Left renal pelvis (tissue), 4 donors: ENCODE measurements at regions not wholly inside any gene's neighbourhood (a gene's known extent, or its start where the extent isn't known, plus 50 kb on each side); places are given as distances from the start of the nearest gene placed in this dataset.

ENCODE experiments used
- DNase-seq, 4 donors: peaks; one replicate each; pipeline ENCODE4 v3.0.0-alpha.2; 2013; ENCODE audit warnings: low read depth in 4 of 4, low spot score in 3 of 4

DNA sequence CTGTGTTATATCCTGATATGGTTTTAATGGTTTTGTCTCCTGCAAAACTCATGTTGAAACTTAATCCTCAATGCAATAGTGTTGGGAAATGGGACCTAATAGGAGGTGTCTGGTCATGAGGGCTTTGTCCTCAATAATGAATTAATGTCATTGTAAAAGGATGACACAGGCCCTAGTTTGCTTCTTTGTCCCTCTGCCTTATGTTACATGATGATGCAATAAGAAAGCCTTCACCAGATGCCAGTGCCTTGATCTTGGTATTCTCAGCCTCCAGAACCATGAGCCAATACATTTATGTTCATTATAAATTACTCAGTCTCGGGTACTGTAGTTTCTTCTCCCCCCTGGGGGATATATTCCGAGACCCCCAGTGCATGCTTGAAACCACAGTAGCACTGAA, 1247.4 kb upstream of the SORCS1 start:
- no peak for DNase-seq

- DNase-seq: no peak
Measured at GRCh38 chr10:108411206-108411605, 1246.7 kb upstream of the SORCS1 start.

DNA sequence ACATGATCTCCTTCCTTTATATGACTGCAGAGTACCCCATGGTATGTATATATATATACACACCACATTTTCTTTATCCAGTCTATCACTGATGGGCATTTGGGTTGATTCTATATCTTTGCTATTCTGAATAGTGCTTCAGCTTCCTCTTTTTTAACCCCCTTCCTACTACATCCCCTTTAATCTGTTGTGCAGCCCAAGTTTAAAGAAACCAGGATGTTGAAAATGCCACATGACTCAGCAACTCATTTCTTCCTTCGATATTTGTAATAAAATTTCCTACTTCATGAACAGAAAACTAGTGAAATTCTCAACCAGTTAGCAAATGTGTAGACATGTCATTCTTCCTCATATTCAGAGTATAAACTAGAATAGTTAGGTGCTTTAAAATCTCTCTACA, 1245.7 kb upstream of the SORCS1 start:
- DNase-seq: no peak

DNA sequence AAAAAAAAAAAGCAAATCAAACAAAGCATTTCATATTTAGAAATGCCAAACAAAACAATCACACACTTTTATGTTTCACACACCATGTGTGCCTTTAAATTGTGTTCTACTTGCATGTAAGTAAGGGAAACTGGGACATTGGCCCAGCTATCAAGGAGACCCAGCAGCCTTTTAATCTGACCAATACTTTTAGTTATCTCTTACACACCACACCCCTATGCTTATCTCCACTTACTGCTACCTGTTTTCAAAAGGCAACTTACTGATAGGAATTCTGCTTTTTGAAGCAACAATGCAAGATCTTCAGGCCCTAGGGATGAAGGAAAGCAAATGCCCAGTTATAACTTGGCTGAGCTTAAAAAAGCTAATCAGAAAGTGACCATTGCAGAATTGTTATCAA, 1244.8 kb upstream of the SORCS1 start:
- no peak for DNase-seq

GRCh38 chr10:108404155-108404554, 1239.6 kb upstream of the SORCS1 start:
- DNase-seq: no peak

- no peak for DNase-seq
Measured at GRCh38 chr10:108399465-108399864, 1235.0 kb upstream of the SORCS1 start.

GRCh38 chr10:108393089-108393488, 1228.6 kb upstream of the SORCS1 start:
- DNase-seq: no peak

- no peak for DNase-seq
Measured at GRCh38 chr10:108392286-108392685, 1227.8 kb upstream of the SORCS1 start.

DNA sequence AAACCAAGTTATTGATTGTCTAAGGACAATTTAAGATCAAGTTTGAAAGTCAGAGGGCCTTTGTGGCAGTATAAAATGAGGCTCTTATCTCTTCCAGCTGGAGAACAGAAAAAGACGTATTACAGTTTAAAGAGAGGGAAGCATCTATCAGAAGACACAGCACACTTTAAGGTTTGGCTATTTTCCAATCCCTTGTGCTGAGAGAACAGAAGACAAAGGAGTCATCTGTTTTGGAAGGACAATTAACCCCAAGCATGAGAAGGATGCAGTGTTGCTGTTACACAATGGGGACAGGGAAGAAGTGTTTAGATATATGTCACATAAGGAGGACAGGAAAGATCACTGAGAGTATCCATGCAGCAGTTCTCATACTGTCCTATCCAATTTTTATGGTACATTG, 1224.2 kb upstream of the SORCS1 start:
- DNase-seq: no peak

DNA sequence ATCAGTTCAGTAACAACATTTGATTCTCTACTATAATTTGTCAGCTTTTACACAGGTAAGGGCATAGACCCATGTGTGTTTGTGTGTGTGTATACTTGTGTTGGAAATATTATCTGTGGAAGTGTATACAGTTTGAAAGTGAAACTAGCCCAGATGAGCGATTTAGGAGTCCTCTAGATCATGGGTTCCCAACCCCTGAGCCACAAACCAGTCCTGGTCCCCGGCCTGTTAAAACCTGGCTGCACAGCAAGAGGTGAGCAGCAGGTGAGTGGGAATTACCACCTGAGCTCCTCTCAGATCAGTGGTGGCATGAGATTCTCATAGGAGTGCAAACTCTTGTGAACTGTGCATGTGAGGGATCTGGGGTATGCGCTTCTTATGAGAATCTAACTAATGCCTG, 1221.5 kb upstream of the SORCS1 start:
- DNase-seq: no peak

GRCh38 chr10:108384378-108384777, 1219.9 kb upstream of the SORCS1 start:
- DNase-seq: no peak

GRCh38 chr10:108378779-108379178, 1214.3 kb upstream of the SORCS1 start:
- no peak for DNase-seq

GRCh38 chr10:108375691-108376090, 1211.2 kb upstream of the SORCS1 start:
- no peak for DNase-seq

GRCh38 chr10:108374991-108375390, 1210.5 kb upstream of the SORCS1 start:
- no peak for DNase-seq

DNA sequence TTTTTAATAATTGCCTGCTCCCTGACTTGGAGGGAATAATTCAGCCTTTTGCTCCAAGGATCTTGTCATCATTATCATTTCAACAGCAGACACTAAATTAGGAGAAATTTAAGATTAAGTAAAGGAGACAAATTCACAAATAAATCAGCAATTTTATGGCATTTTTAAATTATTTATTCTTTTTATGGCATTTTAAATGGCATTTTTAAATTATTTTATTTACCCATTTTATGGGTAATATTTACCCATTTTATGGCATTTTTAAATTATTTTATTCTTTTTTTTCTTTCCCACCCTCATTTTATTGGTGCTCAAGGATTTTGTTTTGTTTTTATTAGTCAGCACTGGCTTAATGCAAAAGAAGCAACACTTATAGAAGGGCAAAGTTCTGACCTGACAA, 1201.0 kb upstream of the SORCS1 start:
- no peak for DNase-seq

GRCh38 chr10:108363576-108363975, 1199.1 kb upstream of the SORCS1 start:
- DNase-seq: no peak

DNA sequence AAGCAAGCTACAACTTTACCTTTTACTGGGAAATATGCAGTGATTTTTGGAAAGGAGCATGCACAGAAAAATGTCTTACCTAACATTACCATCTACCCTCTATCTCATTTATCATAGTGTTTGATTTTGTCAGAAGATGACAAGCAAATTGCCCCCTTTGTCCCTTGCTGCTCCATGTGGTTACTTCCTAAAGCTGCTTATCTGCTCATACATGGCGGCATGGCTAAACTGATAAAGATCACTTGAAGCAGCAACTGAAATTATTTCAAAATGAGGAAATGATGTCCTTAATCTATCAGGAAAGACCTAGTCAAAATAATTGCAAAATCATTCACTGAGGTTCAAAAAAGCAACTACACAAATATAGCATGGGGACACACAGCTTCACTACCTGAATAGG, 1198.5 kb upstream of the SORCS1 start:
- no peak for DNase-seq

DNA sequence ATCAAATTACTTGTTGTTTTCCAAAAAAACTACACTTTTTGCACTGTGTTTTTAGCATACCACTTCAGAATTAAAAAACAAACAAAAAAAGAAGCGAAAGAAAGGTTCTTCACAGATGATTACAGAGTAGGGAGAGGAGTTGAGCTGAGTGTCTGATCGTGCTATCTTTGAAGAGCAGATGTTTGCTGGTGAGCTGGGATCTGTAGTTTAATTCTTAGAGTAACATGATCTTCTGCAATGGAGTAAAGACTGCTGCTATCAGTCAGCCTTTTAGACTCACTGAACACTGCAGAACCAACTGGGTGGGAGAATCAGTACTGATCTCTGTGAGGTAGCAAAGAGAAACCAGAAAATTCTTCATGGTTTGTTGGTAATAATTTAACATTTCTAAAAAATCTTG, 1197.8 kb upstream of the SORCS1 start:
- DNase-seq: no peak

DNA sequence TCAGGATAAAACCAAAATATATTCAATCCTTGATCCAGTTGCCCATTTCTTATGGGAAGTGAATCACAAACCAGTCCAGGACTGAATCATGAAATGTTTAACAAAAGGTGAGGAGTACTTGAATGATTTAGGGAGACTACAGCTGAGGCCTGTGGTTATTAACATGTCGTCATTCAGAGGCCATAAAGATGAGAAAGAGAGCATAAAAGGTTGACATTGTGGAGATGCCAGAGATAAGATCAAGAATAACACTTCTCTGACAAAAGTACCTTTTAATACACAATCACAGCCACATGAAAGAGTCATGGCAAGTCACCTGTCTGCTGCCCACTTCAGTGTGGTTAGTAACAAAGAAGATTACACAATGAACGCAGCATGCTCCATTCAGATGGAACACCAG, 1195.7 kb upstream of the SORCS1 start:
- DNase-seq: no peak

GRCh38 chr10:108358912-108359311, 1194.4 kb upstream of the SORCS1 start:
- DNase-seq: no peak

- no peak for DNase-seq
Measured at GRCh38 chr10:108352771-108353170, 1188.3 kb upstream of the SORCS1 start.

GRCh38 chr10:108348215-108348614, 1183.7 kb upstream of the SORCS1 start:
- DNase-seq: no peak

GRCh38 chr10:108346066-108346465, 1181.6 kb upstream of the SORCS1 start:
- DNase-seq: no peak

GRCh38 chr10:108338146-108338545, 1173.6 kb upstream of the SORCS1 start:
- DNase-seq: no peak
